ENCODE measurements at regions not wholly inside any gene's neighbourhood (a gene's known extent, or its start where the extent isn't known, plus 50 kb on each side); places are given as distances from the start of the nearest gene placed in this dataset.
"Not testable (repeated sequence)": the region's sequence is repeated elsewhere in the genome, so short reads cannot be mapped to it uniquely, and the experiment has no call there.

DNA sequence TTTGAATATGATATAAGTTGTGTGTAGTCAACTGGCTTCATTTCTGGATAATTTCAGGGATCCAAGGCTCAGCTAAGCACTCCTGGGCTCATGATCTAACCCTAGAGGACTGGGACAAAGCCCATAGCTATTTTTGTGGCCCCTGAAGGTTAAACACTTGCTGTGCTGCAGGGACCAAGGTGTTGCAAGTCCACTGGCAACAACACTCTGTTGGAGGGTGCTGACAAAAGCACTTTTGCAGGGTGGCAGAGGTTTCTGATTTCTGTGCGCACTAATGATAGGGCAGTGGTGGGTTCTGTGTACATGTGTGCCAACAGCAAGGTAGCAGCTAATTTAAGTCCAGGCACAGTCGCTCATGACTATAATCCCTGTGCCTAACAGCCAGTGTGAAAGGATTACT lies 445.3 kb upstream of the SYNCRIP start:
- H3K36me3 ChIP-seq (ENCODE audit: insufficient read depth in 1 of 2, low read depth in 1 of 2), result no peaks in the 10 kb centered on the region
- ATAC-seq (peak in 3 of 4 donors; percentile 75 to 98 (median 95)), DNase-seq (no peak)
- TF ChIP-seq, protein P1, sequence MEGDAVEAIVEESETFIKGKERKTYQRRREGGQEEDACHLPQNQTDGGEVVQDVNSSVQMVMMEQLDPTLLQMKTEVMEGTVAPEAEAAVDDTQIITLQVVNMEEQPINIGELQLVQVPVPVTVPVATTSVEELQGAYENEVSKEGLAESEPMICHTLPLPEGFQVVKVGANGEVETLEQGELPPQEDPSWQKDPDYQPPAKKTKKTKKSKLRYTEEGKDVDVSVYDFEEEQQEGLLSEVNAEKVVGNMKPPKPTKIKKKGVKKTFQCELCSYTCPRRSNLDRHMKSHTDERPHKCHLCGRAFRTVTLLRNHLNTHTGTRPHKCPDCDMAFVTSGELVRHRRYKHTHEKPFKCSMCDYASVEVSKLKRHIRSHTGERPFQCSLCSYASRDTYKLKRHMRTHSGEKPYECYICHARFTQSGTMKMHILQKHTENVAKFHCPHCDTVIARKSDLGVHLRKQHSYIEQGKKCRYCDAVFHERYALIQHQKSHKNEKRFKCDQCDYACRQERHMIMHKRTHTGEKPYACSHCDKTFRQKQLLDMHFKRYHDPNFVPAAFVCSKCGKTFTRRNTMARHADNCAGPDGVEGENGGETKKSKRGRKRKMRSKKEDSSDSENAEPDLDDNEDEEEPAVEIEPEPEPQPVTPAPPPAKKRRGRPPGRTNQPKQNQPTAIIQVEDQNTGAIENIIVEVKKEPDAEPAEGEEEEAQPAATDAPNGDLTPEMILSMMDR (IDR thresholded peaks at IDR 0.05), result no peak
- H3K4me3 ChIP-seq, result no peak overlapping the region
- no peak overlapping the region for H3K27ac ChIP-seq
- H3K4me1 ChIP-seq, result no peaks in the 10 kb centered on the region
- no peaks in the 10 kb centered on the region for H3K27me3 ChIP-seq (ENCODE audit: insufficient read depth in 3 of 3, low read length in 2 of 3)
- H3K9me3 ChIP-seq, result no peaks in the 10 kb centered on the region
- 42 to 86% (median 56%) methylated on average over 2 of the region's 2 CpGs for WGBS, 3 donors
- intact Hi-C loops (cut with DNase I), result no loop called here

DNA sequence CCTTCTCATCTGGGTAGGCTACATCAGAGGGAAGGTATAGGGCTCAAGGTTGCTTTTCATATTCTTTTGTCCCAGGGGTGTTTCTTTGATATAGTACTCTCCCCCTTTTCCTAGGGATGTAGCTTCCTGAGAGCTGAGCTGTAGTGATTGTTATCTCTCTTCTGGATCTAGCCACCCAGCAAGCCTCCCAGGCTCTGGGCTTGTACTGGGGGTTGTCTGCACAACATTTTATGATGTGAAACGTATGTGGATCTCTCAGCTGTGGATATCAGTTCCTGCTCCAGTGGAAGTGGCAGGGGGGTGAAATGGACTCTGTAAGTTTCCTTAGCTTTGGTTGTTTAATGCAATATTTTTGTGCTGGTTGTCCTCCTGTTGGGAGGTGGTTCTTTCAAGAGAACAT lies 437.3 kb upstream of the SYNCRIP start:
- intact Hi-C loops (cut with DNase I), result no loop called here
- Histone ChIP-seq H3K27me3 (ENCODE audit: insufficient read depth in 3 of 3, low read length in 2 of 3) (no peaks in the 10 kb centered on the region), H3K4me3 (no peak overlapping the region), H3K27ac (no peak overlapping the region), H3K36me3 (ENCODE audit: insufficient read depth in 1 of 2, low read depth in 1 of 2) (no peaks in the 10 kb centered on the region), H3K9me3 (no peaks in the 10 kb centered on the region), H3K4me1 (no peaks in the 10 kb centered on the region)
- TF ChIP-seq, protein P1 (IDR thresholded peaks at IDR 0.05), result no peak
- 6 to 33% (median 32%) methylated on average over 1 of the region's 1 CpG for WGBS, 3 donors
- DNase-seq (no peak), ATAC-seq (no peak)

DNA sequence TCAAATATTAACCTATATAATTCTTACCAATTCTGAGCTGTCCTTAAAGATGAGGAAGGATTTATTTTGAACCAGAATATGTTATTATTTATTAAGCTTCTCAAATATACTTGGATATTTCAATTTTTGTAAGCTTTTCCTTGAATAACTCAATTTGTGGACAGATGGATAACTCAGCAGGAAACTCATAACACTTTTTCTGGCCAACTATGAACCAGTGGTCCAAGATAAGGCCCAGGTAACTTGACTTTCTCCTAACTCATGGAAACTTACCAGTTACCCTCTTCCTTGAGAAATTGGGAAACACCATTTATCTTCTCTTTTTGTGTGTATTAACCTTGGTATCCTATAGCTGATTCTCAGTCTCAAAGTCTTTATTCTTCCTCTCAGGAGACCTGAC lies 427.5 kb upstream of the SYNCRIP start:
- Histone ChIP-seq H3K4me1 (no peaks in the 10 kb centered on the region), H3K36me3 (ENCODE audit: insufficient read depth in 1 of 2, low read depth in 1 of 2) (no peaks in the 10 kb centered on the region), H3K9me3 (peaks cover 9% of the 10 kb centered on the region), H3K27me3 (ENCODE audit: insufficient read depth in 3 of 3, low read length in 2 of 3) (no peaks in the 10 kb centered on the region), H3K4me3 (no peak overlapping the region), H3K27ac (no peak overlapping the region)
- DNase-seq (no peak), ATAC-seq (no peak)
- TF ChIP-seq, protein P1 (IDR thresholded peaks at IDR 0.05), result no peak
- intact Hi-C loops (cut with DNase I), result no loop called here

DNA sequence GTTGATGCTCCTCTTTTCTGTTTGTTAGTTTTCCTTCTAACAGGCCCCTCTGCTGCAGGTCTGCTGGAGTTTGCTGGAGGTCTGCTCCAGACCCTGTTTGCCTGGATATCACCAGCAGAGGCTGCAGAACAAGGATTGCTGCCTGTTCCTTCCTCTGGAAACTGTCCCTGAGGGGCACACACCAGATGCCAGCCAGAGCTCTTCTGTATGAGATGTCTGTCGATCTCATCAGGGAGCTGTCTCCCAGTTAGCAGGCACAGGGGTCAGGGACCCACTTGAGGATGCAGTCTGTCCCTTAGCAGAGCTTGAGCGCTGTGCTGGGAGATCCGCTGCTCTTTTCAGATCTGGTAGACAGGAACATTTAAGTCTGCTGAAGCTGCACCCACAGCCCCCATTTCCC lies 422.3 kb upstream of the SYNCRIP start:
- H3K9me3 ChIP-seq; H3K36me3 ChIP-seq (ENCODE audit: insufficient read depth in 1 of 2, low read depth in 1 of 2); intact Hi-C loops (cut with DNase I); H3K27ac ChIP-seq; H3K27me3 ChIP-seq (ENCODE audit: insufficient read depth in 3 of 3, low read length in 2 of 3); H3K4me3 ChIP-seq; ATAC-seq; H3K4me1 ChIP-seq; DNase-seq: not testable (repeated sequence)
- 78 to 91% (median 82%) methylated on average over 3 of the region's 3 CpGs for WGBS, 3 donors

DNA sequence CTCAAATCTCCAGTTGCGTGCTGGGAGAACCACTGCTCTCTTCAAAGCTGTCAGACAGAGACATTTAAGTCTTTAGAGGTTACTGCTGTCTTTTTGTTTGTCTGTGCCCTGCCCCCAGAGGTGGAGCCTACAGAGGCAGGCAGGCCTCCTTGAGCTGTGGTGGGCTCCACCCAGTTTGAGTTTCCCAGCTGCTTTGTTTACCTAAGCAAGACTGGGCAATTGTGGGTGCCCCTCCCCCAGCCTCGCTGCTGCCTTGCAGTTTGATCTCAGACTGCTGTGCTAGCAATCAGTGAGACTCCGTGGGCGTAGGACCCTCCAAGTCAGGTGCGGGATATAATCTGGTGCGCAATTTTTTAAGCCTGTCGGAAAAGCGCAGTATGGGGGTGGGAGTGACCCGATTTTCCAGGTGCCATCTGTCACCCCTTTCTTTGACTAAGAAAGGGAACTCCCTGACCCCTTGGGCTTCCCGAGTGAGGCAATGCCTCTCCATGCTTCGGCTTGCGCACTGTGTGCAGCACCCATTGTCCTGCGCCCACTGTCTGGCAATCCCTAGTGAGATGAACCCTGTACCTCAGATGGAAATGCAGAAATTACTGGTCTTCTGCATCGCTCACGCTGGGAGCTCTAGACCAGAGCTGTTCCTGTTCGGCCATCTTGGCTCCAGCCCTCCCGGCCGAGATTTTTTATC lies 414.8 kb upstream of the SYNCRIP start:
- H3K27me3 ChIP-seq (ENCODE audit: insufficient read depth in 3 of 3, low read length in 2 of 3); DNase-seq; ATAC-seq; H3K27ac ChIP-seq; H3K4me3 ChIP-seq; H3K36me3 ChIP-seq (ENCODE audit: insufficient read depth in 1 of 2, low read depth in 1 of 2); intact Hi-C loops (cut with DNase I); H3K9me3 ChIP-seq; H3K4me1 ChIP-seq: not testable (repeated sequence)
- WGBS, 3 donors, result 76 to 79% (median 77%) methylated on average over 18 of the region's 18 CpGs

DNA sequence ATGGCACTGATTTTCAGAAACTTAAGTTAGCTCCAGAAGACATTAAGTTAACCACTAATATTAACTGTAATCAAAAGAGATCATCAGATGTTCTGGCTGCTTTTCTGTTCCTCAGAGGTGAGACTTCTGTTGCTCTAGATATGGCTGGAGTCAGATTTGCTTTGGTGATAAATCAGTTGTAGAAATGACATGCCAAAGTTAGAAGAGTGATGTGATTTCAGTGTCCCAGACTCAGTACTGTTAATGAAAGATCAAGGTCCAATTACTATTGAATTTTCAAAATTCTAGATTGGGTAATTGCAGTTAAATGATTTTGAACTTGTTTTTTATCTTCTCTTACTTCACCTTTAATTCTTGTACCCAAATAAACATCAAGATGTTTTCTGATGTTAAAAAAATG lies 402.4 kb upstream of the SYNCRIP start:
- Histone ChIP-seq H3K27me3 (ENCODE audit: insufficient read depth in 3 of 3, low read length in 2 of 3) (no peaks in the 10 kb centered on the region), H3K36me3 (ENCODE audit: insufficient read depth in 1 of 2, low read depth in 1 of 2) (no peaks in the 10 kb centered on the region), H3K9me3 (no peaks in the 10 kb centered on the region), H3K27ac (no peak overlapping the region), H3K4me1 (no peaks in the 10 kb centered on the region), H3K4me3 (no peak overlapping the region)
- TF ChIP-seq, protein P1 (IDR thresholded peaks at IDR 0.05), result no peak
- intact Hi-C loops (cut with DNase I), result no loop called here
- DNase-seq (no peak), ATAC-seq (no peak)

Data from psoas muscle (tissue), 7 donors.